Fibroblast of lung (primary cell): ENCODE measurements at regions not wholly inside any gene's neighbourhood (a gene's known extent, or its start where the extent isn't known, plus 50 kb on each side); places are given as distances from the start of the nearest gene placed in this dataset.

Experiments used
- CTCF ChIP-seq, 2 donors: IDR thresholded peaks in 1 of 2; conservative IDR thresholded peaks in 1 of 2; 1 replicate in 1 of 2; 2 replicates in 1 of 2; pipeline ENCODE4 v1.5.1; 2011 to 2012; ENCODE audit warnings: low read length in 2 of 2, control low read depth in 1 of 2, inconsistent platforms in 1 of 2, low read depth in 1 of 2, mild to moderate bottlenecking in 1 of 2
- EZH2 ChIP-seq: IDR thresholded peaks from 2 replicates; pipeline ENCODE4 v1.5.1; 2012; ENCODE audit warnings: low read length, control low read depth, mild to moderate bottlenecking; ENCODE audit errors: missing control alignments

- TF ChIP-seq CTCF (conservative IDR thresholded peaks at IDR 0.05 in 1 of 2, IDR thresholded peaks at IDR 0.05 in 1 of 2; ENCODE audit: low read depth in 1 of 2, low read length in 2 of 2) (peak; percentile 74 to 86), EZH2 (no peak)
Measured at GRCh38 chr16:86016201-86016965, 117.4 kb downstream of the IRF8 start.
